GM23248 (cell line): ENCODE measurements at regions not wholly inside any gene's neighbourhood (a gene's known extent, or its start where the extent isn't known, plus 50 kb on each side); places are given as distances from the start of the nearest gene placed in this dataset.

ENCODE experiments used
- DNase-seq: peaks from one replicate; pipeline ENCODE4 v3.0.0-alpha.2; 2015
- H2AFZ ChIP-seq: fragments of 200-600 bp; sonication (generic); 2 replicates; pipeline ENCODE4 v1.6.1; 2016; ENCODE audit warnings: antibody characterized with exemption
- H3F3A ChIP-seq: fragments of 200-600 bp; sonication (generic); 2 replicates; pipeline ENCODE4 v1.6.1; 2016; ENCODE audit warnings: mild to moderate bottlenecking, antibody characterized with exemption, mixed run types; ENCODE audit not compliant: insufficient read depth
- H3K27ac ChIP-seq: fragments of 200-600 bp; sonication (generic); 2 replicates; pipeline ENCODE4 v1.5.1; 2016; ENCODE audit warnings: mild to moderate bottlenecking
- H3K27me3 ChIP-seq: fragments of 200-600 bp; sonication (generic); replicated peaks from 2 replicates; pipeline ENCODE4 v1.6.1; 2016; ENCODE audit warnings: mild to moderate bottlenecking; ENCODE audit not compliant: insufficient read depth
- H3K36me3 ChIP-seq: fragments of 200-600 bp; sonication (generic); 2 replicates; pipeline ENCODE4 v1.6.1; 2016; ENCODE audit warnings: low read depth, mild to moderate bottlenecking
- H3K4me1 ChIP-seq: fragments of 200-600 bp; sonication (generic); 2 replicates; pipeline ENCODE4 v1.6.1; 2016; ENCODE audit warnings: mild to moderate bottlenecking; ENCODE audit not compliant: insufficient read depth
- H3K4me2 ChIP-seq: fragments of 200-600 bp; sonication (generic); one replicate; pipeline ENCODE4 v1.6.1; 2016; ENCODE audit warnings: mild to moderate bottlenecking; ENCODE audit not compliant: unreplicated experiment
- H3K4me3 ChIP-seq: fragments of 200-600 bp; sonication (generic); 2 replicates; pipeline ENCODE4 v1.5.1; 2016; ENCODE audit warnings: mild to moderate bottlenecking
- H3K79me2 ChIP-seq: fragments of 200-600 bp; sonication (generic); 2 replicates; pipeline ENCODE4 v1.6.1; 2016; ENCODE audit warnings: mild to moderate bottlenecking; ENCODE audit not compliant: insufficient read depth
- H3K9ac ChIP-seq: fragments of 200-600 bp; sonication (generic); 2 replicates; pipeline ENCODE4 v1.6.1; 2016; ENCODE audit warnings: mild to moderate bottlenecking
- H3K9me2 ChIP-seq: fragments of 200-600 bp; sonication (generic); 2 replicates; pipeline ENCODE4 v1.6.1; 2016; ENCODE audit warnings: mixed run types, mild to moderate bottlenecking, moderate library complexity; ENCODE audit not compliant: insufficient read depth
- H3K9me3 ChIP-seq: fragments of 200-600 bp; sonication (generic); one replicate; pipeline ENCODE4 v1.6.1; 2017; ENCODE audit warnings: low read depth
- H4K20me1 ChIP-seq: fragments of 200-600 bp; sonication (generic); 2 replicates; pipeline ENCODE4 v1.6.0; 2016; ENCODE audit not compliant: insufficient read depth
- EZH2 ChIP-seq: fragments of 200-600 bp; sonication (generic); IDR thresholded peaks from 2 replicates; pipeline ENCODE4 v1.6.1; 2018; ENCODE audit warnings: antibody characterized with exemption, mild to moderate bottlenecking; ENCODE audit not compliant: insufficient read depth, poor library complexity, severe bottlenecking
- EZH2phosphoT487 ChIP-seq: fragments of 200-600 bp; sonication (generic); IDR thresholded peaks from 2 replicates; pipeline ENCODE4 v1.6.1; 2018; ENCODE audit warnings: antibody characterized with exemption, moderate library complexity, mild to moderate bottlenecking, low read depth; ENCODE audit not compliant: insufficient read depth
- WGBS, 2 experiments: methylation state at CpG; one replicate each; pipeline ENCODE4 v1.1.6; 2015 to 2017; ENCODE audit warnings: low lambda C conversion rate in 2 of 2, low coverage in 1 of 2; ENCODE audit errors: missing lambda C conversion rate in 2 of 2; 5-methylcytosine and 5-hydroxymethylcytosine counted together
- in situ Hi-C: fragments of 300-500 bp; cut with MboI; formaldehyde crosslinking; loops from 2 replicates; pipeline ENCODE4 v1.15.0; 2020

- Histone ChIP-seq H3K4me2 (no peak overlapping the region), H3K27me3 (no peaks in the 10 kb centered on the region), H3K9me2 (no peaks in the 10 kb centered on the region), H2AFZ (no peak overlapping the region), H3K9me3 (no peaks in the 10 kb centered on the region), H3F3A (no peaks in the 10 kb centered on the region), H4K20me1 (no peaks in the 10 kb centered on the region), H3K36me3 (no peaks in the 10 kb centered on the region), H3K4me1 (no peaks in the 10 kb centered on the region), H3K27ac (no peak overlapping the region), H3K79me2 (no peaks in the 10 kb centered on the region), H3K9ac (no peak overlapping the region), H3K4me3 (no peak overlapping the region)
- in situ Hi-C loops: no loop called here
- WGBS, 2 experiments: 19 to 20% methylated on average over 5 of the region's 5 CpGs
- no peak for DNase-seq
- no peak for TF ChIP-seq EZH2phosphoT487
- TF ChIP-seq EZH2: no peak
Observed at GRCh38 chr2:66171530-66171929, 263.4 kb upstream of the MEIS1 start.

DNA sequence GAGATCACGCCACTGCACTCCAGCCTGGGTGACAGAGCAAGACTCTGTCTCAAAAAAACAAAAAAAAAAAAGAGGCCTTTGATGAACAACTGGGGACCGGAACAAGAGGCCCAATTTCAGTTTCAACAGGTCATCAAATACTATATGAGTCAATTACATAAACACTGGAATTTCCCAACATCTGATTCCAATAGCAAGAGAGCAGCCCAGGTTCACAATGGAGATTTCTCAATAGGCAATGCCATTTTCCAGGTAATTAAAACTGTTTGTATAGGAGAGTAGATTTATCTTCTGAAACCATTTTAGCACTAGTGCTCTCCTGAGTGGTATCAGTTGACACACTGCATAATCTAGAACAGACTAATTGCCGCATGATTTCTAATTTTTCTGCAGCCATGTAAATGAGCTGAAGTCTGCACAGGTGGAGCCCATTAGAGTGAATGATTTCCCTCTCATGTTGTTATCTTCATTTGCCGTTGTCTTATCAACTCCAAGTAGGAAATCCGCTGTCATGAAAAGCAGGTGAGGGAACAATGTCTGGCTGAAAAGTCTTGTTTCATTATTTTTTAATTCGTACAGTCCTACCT, 264.1 kb upstream of the MEIS1 start:
- Histone ChIP-seq H3K9ac (no peak overlapping the region), H3K27me3 (no peaks in the 10 kb centered on the region), H3K9me3 (no peaks in the 10 kb centered on the region), H3K27ac (no peak overlapping the region), H3K79me2 (no peaks in the 10 kb centered on the region), H3K9me2 (no peaks in the 10 kb centered on the region), H4K20me1 (no peaks in the 10 kb centered on the region), H3K4me1 (no peaks in the 10 kb centered on the region), H2AFZ (no peak overlapping the region), H3F3A (no peaks in the 10 kb centered on the region), H3K4me2 (no peak overlapping the region), H3K36me3 (no peaks in the 10 kb centered on the region), H3K4me3 (no peak overlapping the region)
- WGBS, 2 experiments: 53 to 54% methylated on average over 6 of the region's 6 CpGs
- DNase-seq: no peak
- in situ Hi-C loops: no loop called here
- TF ChIP-seq EZH2 (no peak), EZH2phosphoT487 (no peak)

GRCh38 chr2:66169076-66169475, 265.8 kb upstream of the MEIS1 start:
- DNase-seq: no peak
- Histone ChIP-seq H4K20me1 (no peaks in the 10 kb centered on the region), H3K27me3 (no peaks in the 10 kb centered on the region), H3K9ac (no peak overlapping the region), H3K9me3 (no peaks in the 10 kb centered on the region), H3K79me2 (no peaks in the 10 kb centered on the region), H3K4me3 (no peak overlapping the region), H3K27ac (no peak overlapping the region), H3K4me1 (no peaks in the 10 kb centered on the region), H3F3A (no peaks in the 10 kb centered on the region), H3K9me2 (no peaks in the 10 kb centered on the region), H3K4me2 (no peak overlapping the region), H3K36me3 (no peaks in the 10 kb centered on the region), H2AFZ (no peak overlapping the region)
- TF ChIP-seq EZH2phosphoT487 (no peak), EZH2 (no peak)
- in situ Hi-C loops: no loop called here
- WGBS, 2 experiments: 19% methylated on average over 3 of the region's 3 CpGs

- H3K9me2 ChIP-seq: no peaks in the 10 kb centered on the region; the same call in 1 of the 2 replicates
- H3K79me2 ChIP-seq: no peaks in the 10 kb centered on the region
- 29 to 35% methylated on average over 4 of the region's 4 CpGs for WGBS, 2 experiments
- H3K27ac ChIP-seq: no peak overlapping the region
- H3F3A ChIP-seq: no peaks in the 10 kb centered on the region
- no peak overlapping the region for H3K4me2 ChIP-seq
- no peaks in the 10 kb centered on the region for H3K36me3 ChIP-seq
- in situ Hi-C loops: no loop called here
- DNase-seq: no peak
- H3K4me3 ChIP-seq: no peak overlapping the region
- H3K9me3 ChIP-seq: no peaks in the 10 kb centered on the region
- no peak overlapping the region for H2AFZ ChIP-seq
- no peaks in the 10 kb centered on the region for H3K4me1 ChIP-seq
- H3K27me3 ChIP-seq: no peaks in the 10 kb centered on the region
- TF ChIP-seq EZH2 (no peak), EZH2phosphoT487 (no peak)
- no peaks in the 10 kb centered on the region for H4K20me1 ChIP-seq
- H3K9ac ChIP-seq: no peak overlapping the region
Observed at GRCh38 chr2:66164470-66164869, 270.5 kb upstream of the MEIS1 start.

DNA sequence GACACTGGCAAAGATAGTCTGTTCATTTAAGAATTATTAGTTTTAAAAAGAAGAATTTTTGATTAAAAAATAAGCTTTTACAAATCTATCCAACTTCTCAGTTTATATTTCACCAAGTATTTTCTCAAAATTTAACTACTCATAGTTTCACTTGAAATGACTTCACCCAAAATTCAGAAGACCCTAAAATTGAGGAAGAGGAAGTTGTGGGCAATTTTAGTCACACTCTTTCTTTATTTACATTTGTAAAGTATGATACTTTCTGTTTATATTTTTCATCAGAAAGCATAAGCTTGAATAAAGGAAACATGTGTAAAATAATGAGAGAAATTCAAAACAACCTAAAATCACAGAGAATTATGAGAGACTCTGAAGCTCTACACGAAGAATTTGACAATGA, 278.8 kb upstream of the MEIS1 start:
- no peaks in the 10 kb centered on the region for H4K20me1 ChIP-seq
- no peak overlapping the region for H3K4me3 ChIP-seq
- H3F3A ChIP-seq: no peaks in the 10 kb centered on the region
- no peak overlapping the region for H2AFZ ChIP-seq
- H3K4me1 ChIP-seq: no peaks in the 10 kb centered on the region
- H3K4me2 ChIP-seq: no peak overlapping the region
- H3K27me3 ChIP-seq: no peaks in the 10 kb centered on the region
- DNase-seq: no peak
- H3K79me2 ChIP-seq: no peaks in the 10 kb centered on the region
- no peaks in the 10 kb centered on the region for H3K9me3 ChIP-seq
- in situ Hi-C loops: no loop called here
- no peaks in the 10 kb centered on the region; the same call in 1 of the 2 replicates for H3K9me2 ChIP-seq
- 5 to 7% methylated on average over 1 of the region's 1 CpG for WGBS, 2 experiments
- no peak overlapping the region for H3K27ac ChIP-seq
- TF ChIP-seq EZH2phosphoT487 (no peak), EZH2 (no peak)
- H3K9ac ChIP-seq: no peak overlapping the region
- no peaks in the 10 kb centered on the region for H3K36me3 ChIP-seq
